T-helper 1 cell (primary cell): ENCODE measurements at regions not wholly inside any gene's neighbourhood (a gene's known extent, or its start where the extent isn't known, plus 50 kb on each side); places are given as distances from the start of the nearest gene placed in this dataset.

Experiments used
- DNase-seq, 5 donors: peaks; one replicate each; pipeline ENCODE4 v3.0.0-alpha.2; 2012 to 2020

DNA sequence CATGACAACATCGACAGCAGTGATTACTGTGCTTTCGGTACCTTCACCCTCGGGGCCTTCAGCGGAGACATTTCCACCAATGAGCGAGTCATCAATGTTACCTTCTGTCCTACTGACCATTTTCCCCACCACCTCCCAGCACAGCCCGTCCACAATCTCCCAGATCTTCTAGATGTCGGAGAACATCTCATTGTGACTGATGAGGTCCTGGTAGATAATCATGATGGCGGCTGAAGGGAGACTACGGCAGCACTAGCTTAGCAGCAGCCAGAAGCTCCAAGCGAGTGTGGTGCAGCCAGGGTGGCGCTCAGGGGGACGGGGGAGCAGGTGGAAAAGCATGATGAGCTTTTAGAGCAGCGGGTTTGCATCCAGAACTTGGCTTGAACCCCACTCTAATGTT, 379.0 kb downstream of the TLR4 start:
- no peak for DNase-seq

DNA sequence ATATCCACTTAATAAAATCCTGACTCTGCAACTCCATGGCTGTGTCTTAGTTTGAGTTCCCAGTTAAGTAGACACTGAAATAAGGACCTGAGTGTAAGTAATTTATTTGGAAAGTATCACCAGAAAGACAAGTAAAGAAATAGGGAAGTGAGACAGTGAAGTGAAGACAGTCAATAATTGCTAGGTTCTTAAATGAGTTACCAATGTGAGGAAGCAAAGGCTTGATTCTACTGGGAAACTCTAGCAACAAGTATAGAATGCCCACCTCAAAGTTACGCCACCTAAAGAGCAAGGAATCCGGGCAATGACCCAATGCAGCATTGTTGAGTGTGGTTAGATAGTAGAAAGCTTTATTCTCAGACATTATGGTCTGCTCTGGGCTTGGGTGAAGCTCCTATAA, 383.9 kb downstream of the TLR4 start:
- no peak for DNase-seq

DNA sequence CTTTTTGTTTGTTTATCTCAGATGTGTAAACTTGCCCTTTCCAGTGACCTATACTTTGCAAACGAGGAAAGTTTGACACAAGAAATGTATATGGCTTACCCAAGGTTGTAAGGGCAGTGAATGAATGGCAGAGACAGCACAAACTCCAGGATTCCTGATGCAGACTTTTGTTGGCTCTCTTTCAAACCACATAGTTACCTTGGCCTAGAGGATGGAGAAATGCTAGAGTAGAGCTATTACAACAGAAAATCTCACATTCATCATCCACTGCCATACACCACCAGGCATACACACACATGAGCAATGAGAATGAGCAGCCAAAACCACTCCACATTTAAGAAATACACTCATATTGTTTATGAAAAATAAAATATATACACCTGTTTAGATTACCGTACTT, 387.0 kb downstream of the TLR4 start:
- DNase-seq, result no peak

DNA sequence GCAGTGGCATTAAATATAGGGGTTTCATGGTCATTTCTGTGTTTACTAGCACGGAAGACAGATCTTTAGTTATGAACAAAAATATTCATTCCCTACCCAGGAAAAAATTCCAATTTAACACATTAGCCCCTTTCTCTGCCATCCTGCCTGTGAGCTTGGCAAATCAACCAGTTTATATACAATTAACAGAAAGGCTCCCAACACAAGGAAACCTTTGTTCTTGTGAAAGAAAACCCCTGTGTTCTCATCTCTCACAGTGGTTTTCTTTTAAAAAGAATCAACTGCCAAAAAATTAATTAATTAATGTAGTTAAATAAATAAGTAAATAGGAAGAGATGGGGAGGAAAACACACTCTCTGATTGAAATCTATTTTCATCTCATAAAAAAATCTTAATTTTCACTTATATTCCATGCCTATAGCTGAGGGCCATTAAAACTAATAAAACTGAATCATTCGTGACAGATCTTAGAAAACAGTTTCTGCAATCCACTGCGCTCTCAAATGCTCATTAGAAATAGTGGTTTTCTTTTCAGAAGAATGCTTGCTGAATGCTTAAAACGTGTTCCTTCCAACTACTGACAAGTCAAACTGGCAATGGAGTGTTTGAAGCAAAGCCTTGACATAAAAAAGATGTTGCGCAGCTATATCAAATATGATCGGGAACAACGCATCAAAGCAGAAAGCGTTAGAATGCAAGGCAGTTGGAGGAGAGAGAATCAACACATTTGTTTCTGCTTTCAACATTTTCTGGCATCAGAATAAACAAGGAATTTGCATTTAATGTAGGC, 387.7 kb downstream of the TLR4 start:
- no peak for DNase-seq

DNA sequence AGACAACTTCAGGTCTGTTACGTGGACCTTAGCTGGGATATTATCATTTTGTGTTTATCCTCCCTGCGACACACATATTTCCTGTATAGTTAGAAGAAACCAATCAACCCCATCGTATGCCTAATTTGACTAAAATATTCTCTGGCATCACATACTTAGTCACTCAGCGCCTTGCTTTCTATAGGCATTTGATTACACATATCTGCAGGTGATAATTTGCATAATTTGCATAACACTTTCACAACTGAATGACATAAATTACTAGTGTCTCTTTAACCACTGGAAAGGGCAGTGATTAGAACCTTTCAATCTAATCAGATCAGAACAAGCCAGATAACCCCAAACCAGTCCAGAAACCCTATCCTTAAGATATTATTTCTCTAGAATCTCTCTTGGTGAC, 390.2 kb downstream of the TLR4 start:
- no peak for DNase-seq

DNA sequence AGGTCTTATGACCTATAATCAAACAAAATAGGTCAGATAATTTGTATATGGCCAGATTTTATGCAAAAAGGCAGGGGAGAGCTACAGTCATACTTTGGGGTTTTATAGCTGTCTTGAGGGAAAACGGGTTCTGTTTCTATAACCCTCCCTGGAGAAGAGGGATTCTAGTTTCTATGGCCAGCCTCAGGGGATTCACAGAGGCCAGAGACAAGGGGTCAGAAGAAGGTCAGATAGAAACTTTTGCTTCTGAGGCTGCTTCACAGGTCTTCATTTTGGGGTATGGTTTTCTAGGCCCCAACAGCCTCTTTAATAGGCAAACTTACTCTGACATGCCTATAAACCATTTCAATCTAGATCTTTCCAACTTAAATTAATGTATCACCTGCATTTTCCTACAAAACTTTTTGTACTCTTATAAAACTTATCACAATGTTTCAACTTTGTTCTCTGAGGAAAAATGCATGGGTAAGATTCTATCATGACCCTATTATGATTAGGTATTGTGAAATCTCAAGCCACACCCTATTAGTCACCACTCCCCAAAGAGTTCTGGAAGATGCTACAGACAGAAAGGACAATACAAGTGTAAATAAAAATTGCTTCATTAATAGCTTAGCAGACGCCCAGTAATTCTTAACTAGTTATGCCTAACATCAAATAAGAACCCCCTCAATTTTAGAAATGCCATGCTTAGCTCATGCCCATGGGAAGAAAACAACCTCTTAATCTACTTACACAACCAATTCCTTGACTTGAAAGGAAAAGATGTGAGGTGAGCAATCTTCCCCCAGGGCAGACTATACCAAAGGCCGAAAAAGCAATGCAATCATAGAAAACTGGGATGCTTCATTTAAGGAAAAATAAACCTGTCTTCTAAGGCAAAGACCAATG, 396.6 kb downstream of the TLR4 start:
- DNase-seq, result no peak

DNA sequence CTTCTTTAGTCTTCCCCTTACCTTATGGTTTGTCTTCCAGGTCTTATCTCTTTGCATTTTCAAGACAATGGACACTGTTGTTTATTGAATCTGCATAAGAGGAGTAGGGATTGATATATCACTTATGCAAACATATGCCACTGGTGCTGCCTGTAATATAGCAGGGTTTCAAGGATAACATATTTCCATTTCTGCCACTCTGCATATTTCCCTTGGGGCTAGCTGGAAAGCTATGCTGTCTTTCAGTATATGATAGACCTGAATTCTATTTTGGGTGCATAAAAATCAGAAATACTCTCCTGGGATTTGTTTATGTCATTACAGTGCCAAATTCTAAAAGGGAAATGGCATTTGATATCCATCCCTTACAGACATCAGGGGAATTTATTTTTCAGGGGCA, 400.2 kb downstream of the TLR4 start:
- no peak for DNase-seq

DNA sequence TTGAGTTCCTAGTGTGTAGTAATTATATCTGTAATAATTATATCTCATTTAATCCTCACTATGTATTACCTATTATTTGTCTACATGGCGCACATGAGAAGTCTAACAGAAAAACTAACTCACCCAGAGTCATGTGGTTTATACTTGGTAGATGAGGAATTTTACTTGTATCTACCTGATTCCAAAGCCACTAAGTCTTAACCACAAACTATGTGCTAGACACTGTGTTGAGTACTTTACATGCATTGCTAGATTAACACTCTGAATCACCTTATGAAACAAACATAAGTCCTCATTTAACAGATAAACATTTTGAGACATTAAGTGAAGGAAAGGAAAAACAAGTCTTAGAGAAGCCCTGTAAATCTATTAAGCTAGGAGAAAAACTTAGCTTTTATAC, 404.8 kb downstream of the TLR4 start:
- no peak for DNase-seq

DNA sequence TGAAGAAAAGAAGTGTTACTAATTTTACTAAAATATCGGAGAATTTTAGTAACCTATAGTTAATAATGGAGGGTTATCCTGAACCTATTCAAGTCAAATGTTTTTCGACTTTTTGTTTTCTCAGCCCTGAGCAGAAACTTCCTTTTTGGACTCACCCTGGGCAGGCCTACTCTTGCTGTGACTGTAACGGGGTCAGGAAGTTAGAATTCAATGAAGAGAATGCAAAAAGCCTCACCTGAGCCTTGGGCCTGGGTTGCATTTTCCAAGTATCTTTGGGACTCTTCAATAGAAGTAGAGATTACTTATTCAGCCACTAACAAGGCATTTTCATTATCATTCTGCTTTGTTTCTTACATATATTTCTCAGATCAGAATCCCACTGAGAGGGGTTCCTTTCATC, 405.3 kb downstream of the TLR4 start:
- DNase-seq, result no peak

DNA sequence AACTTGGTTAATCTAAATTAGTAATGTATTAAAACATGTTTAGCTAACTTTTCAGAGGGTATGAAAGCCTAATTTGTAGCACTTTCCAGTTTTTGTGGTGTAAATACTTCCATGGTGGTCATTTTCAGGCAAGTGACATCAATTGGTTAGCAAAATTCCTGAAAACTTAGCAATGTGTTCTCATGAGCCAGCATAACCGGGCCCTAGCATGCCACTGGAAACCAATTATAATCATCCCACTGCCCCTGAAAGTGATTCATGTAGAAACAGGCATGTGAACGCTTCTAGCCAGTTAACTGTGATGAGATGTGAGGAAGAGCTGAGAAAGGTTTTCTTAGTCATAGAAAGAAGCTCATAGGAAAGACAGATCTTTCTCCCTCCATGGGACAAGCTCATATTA, 417.2 kb downstream of the TLR4 start:
- DNase-seq, result no peak

DNA sequence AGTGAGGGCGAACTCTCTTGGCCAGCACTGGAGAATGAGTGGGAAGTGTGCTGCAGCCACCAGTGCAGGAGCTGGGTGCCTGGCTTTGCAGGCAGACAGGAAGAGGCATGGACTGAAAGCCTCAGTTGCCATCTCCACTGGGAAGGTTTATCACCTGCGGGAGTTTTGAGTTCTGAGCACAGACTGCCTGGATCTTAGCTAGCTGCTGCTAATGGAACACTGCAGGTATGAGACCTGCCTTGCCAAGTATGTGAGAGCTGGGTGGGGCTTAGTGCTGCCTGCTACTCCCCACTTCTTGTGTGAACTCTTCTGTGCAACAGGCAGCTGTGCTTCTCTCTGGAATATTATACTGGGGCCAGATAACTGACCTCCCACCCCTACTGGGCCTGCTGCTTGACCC, 424.1 kb downstream of the TLR4 start:
- DNase-seq, result no peak

DNA sequence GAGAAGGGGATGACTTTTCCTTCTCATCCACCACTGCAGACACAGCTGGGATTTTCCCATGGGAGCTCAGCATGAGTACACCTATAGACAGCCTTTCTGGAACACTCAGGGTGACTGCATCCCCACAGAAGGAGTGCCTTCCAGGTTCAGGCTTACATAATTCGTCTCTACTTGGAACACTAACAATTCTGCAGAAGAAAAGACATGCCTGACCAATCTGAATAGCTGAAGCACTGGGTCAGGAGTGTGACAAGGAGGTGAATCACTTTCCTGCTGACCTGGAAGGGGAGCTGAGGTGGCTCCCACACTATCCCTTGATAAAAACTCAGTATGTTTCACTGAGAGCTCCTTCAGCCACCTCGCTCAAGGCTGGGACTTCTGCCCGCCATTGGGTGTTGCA, 425.3 kb downstream of the TLR4 start:
- DNase-seq, result no peak

DNA sequence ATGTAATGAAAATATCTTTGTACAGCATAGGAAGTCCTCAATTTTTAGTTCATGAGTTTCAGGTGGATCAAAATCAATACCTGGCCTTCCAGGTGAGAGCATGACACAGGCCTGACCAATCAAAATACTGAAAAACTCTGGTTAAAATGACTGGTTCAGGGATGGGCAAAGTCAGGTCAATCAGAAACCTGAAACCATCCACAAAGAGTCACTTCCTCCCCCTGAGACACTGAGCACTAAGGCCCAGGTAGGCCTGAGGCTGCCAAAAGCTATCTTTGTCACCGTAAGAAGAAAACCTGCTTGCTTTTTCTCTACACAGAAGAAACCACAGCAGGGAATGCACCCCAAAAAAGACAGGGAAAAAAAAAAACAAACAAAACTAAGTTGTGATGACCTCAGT, 444.8 kb downstream of the TLR4 start:
- no peak for DNase-seq

DNA sequence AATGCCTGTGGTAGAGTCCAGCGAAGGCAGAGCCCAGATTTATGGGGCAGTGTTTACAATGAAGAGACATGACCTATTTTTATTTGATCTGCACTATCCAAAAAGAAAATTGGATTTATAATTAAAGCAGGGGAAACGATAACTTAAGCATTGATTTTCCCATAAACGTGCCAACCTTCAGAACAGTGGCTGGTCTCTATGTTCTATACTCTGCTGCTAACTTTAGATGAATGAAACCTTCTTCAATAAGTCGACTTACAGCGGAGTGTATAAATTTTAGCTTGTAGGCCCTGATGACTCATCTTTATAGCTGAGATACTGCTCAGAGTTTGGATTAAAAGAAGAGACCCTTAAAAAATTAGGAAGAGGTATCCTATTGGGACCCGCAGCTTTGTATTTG, 452.6 kb downstream of the TLR4 start:
- DNase-seq, result no peak

DNA sequence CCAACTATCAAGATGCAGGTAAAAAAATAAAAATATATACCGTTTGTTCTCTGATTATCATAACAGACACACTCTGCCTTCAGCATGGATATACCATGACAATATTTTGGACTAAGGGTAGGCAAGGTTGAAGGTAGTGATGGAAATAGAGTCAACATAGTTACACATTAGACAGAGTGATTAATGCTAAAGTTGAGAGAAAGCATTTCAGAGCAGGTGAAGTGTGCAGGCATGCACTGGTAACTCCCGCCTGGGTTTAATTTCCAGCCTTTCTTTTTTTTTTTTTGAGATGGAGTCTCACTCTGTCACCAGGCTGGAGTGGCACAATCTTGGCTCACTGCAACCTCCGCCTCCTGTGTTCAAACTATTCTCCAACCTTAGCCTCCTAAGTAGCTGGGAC, 458.5 kb downstream of the TLR4 start:
- no peak for DNase-seq

DNA sequence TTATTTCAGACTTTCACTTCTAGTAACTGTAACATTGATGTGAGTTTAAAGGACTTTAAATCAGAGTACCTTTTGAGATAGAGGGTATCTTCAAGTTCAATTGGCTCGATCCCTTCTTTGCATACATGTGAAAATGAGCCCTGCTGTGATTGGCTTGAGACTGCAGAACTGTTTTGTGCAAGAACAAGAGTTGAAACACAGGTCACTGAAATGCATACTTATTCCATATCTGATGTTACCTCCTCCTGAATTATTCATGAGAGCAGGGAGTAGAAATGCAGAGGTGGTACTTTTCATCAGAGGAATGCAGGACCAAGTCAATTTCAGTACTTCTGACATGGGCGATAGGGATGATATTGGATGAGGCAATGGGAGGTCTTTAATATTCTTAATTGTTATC, 459.5 kb downstream of the TLR4 start:
- no peak for DNase-seq

DNA sequence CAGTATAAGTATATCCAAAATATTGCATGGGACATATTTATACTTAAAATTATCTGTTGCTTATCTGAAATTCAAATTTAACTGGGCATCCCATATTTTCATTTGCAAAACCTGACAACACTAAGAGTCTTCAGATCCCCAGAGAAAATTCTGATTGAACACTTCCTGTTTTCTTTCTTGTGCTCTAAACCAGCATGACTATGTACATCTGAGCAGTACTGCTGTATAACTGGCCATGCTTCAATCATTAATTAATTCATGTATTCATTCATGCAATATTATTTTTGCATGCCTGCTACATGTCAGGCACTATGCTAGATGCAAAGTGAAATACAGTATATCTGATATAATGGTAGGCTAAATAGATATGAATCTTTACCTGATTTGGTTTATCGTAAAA, 461.2 kb downstream of the TLR4 start:
- no peak for DNase-seq

DNA sequence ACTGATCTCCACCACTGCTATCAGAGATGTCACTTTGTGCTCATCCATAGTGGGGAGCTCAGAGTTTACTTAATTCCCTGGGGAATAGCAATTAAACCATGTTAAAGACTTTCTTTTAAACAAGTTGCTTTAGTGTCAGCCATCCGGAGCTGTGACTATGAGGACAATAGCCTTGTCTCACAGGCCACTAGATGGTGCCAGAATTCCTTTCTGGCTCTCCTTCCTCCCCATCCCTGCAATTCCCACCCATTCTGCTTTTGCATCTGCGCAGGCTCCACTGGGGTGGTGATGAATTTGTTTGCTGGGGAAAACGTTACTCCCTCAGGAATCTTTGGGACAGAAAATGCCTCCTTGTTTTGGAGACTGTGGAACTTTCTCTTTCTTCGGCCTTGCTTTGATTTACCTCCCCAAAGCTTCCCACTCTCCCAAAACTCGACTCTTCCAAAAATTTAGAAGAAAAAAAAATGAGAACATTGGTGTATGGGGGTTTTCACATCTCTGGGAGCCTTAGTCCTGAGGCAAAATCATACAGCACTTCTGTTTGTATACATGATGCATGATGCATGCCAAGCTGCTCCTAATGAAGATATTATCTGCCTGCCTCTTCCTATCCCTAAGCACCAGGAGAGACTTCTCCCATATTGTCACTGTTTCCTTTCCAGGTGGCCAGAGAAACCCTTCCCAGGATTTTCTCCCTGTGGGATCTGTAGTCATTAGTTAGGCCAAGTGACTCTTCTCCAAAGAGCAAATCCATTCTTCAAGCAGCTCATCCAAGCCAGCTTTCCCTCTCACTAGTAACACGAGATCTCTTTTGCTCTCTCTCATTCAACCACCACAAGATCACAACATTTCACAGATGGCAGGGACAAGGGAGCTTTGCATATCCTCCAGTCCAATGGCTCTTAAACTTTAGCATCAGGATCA, 466.1 kb downstream of the TLR4 start:
- no peak for DNase-seq

DNA sequence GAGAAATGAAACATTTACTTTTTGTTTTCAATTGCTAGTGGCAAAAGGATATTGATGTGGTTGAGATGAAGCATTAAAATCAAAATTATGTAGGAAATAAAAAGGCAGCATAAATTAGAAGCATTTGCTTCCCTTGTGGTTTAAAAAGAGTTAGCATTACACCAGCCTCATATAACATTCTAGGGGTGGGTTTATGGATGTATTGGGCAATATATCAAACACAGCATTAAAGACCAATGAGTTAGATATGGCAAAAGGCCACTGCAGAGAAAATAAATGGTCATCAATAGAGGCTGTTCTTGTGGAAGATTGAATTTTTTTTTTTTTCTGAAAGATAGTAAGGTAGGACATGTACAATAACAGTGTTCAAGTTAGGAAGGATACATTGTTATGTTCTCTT, 473.0 kb downstream of the TLR4 start:
- DNase-seq, result no peak

DNA sequence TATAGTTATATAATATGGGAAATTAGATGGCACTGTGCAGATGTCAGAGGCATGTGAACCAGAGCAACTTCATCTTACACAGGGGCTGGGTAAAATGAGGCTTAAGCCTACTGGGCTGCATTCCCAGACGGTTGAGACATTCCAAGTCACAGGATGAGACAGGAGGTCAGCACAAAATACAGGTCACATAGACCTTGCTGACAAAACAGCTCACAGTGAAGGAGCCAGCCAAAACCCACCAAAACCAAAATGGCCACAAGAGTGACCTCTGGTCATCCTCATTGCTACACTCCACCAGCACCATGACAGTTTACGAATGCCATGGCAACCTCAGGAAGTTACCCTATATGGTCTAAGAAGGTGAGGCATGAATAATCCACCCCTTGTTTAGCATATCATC, 479.4 kb downstream of the TLR4 start:
- no peak for DNase-seq

DNA sequence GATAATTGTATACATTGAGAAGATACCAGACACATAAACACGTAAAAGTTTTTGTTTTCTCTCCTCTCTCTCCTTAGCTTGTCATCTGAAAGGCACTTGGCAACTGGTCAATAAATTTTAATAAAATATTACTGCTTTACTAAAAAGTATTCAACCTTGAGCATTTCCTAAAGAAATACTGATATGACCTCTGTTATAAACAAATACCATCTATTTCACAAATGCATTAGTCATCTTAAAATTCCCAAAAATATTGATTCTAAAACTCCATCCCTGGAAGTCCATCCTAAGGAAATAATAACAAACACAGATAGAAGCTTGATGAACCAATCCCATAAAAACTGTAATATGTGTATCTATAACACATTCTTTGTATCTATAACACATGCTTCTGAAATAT, 483.2 kb downstream of the TLR4 start:
- DNase-seq, result no peak

DNA sequence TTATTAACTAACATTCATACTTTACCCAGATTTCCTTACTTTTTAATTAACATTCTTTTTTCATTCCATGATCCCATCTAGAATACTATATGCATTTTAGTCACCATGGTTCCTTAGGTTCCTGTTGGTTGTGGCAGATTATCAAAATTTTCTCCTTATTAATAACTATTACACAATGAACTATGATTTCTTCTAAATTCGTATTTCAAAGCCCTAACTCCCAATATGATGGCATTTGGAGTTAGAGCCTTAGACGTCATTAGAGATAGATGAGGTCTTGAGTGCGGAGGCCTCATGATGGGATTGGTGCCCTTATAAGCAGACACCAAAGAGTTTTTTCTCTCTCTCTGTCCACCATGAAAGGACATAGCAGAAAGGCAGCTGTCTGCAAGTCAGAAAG, 485.4 kb downstream of the TLR4 start:
- no peak for DNase-seq

DNA sequence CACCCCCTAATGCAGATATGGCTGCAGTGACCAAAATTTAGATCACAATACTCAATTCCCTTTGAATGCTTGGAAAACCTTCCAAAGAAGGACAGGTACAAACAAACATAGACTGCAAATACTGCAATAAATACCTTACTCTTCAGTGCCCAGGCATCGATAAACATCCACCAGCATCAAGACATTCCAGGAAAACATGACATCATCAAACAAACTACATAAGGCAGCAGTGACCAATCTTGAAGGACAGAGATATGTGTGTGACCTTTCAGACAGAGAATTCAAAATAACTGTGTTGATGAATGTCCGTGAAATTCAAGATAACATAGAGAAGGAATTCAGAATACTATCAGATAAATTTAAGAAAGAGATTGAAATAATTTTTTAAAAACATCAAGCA, 488.6 kb downstream of the TLR4 start:
- no peak for DNase-seq
